ENCODE measurements at regions not wholly inside any gene's neighbourhood (a gene's known extent, or its start where the extent isn't known, plus 50 kb on each side); places are given as distances from the start of the nearest gene placed in this dataset.

DNA sequence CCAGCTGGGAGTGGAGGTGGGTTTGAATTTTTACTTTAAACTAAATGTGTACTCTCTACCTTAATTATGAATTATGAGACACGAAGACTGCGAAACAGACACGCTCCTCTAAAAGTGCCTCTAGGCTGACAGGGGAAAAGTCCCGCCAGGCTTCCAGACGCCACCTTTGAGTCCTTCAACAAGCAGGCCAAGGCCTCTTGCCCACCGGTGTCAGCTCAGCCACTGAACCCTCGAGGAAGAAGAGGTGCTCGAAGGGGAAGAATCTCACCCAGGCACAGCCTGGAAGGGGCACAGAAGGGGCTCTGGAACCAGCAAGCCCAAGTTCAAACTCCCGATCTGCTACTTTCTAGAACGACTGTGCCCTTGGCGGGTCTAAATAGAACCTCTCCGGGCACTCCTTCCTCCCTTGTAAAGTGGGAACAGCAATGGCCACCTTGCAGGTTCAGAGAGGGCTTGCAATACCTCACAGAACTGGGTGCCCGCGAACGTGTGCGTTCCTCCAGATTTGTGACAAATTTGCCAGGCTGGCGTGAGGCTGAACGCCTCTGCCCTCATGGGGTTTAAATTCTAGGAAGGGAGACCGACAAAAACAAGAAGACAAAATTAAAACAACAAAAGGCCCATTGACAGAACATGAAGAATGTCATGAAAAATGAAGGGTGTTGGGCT is 158.5 kb upstream of the GRK3 start:
- no peak for TF ChIP-seq POLR2AphosphoS5 (IDR thresholded peaks at IDR 0.05; ENCODE audit: low read depth, low read length)
- no peak for TF ChIP-seq POLR2A (IDR thresholded peaks at IDR 0.05; ENCODE audit: low read depth, low read length)
